DND-41 (cell line): ENCODE measurements at regions not wholly inside any gene's neighbourhood (a gene's known extent, or its start where the extent isn't known, plus 50 kb on each side); places are given as distances from the start of the nearest gene placed in this dataset.

Experiments
- ATAC-seq: fragments of 200-7000 bp; cut with Tn5 transposase; 3 replicates; pipeline ENCODE4 v1.9.1; 2021; ENCODE audit warnings: low read depth; ENCODE audit not compliant: insufficient read depth
- DNase-seq: peaks from one replicate; pipeline ENCODE4 v3.0.0-alpha.2; 2020
- H2AFZ ChIP-seq: 2 replicates; pipeline ENCODE4 v1.6.0; 2012; ENCODE audit warnings: low read depth, low read length
- H3K27ac ChIP-seq: 2 replicates; pipeline ENCODE4 v1.5.1; 2012; ENCODE audit warnings: low read length, inconsistent platforms
- H3K27me3 ChIP-seq: fragments of 200-600 bp; sonication (generic); 2 replicates; pipeline ENCODE4 v1.6.0; 2012; ENCODE audit warnings: low read length, mild to moderate bottlenecking, inconsistent platforms; ENCODE audit not compliant: insufficient read depth, poor library complexity
- H3K36me3 ChIP-seq: 2 replicates; pipeline ENCODE4 v1.5.1; 2012; ENCODE audit warnings: low read length, inconsistent platforms; ENCODE audit not compliant: insufficient read depth
- H3K4me1 ChIP-seq: 2 replicates; pipeline ENCODE4 v1.5.1; 2012; ENCODE audit warnings: mild to moderate bottlenecking, low read length; ENCODE audit not compliant: insufficient read depth
- H3K4me2 ChIP-seq: 2 replicates; pipeline ENCODE4 v1.6.0; 2012; ENCODE audit warnings: mild to moderate bottlenecking, moderate library complexity, low read length, inconsistent platforms; ENCODE audit not compliant: insufficient read depth
- H3K4me3 ChIP-seq, 2 experiments: fragments of 200-600 bp in 1 of 2; shearing (Covaris generic) in 1 of 2; 2 replicates each; pipeline ENCODE4 v1.5.1; 2012 to 2016; ENCODE audit warnings: inconsistent platforms in 2 of 2, low read length in 2 of 2, mild to moderate bottlenecking in 2 of 2, low read depth in 1 of 2, moderate library complexity in 1 of 2
- H3K79me2 ChIP-seq: 2 replicates; pipeline ENCODE4 v1.6.0; 2012; ENCODE audit warnings: low read length, inconsistent platforms; ENCODE audit not compliant: insufficient read depth
- H3K9ac ChIP-seq: 2 replicates; pipeline ENCODE4 v1.6.0; 2012; ENCODE audit warnings: low read depth, mild to moderate bottlenecking, inconsistent platforms, low read length, moderate library complexity
- H3K9me3 ChIP-seq: 2 replicates; pipeline ENCODE4 v1.5.1; 2012; ENCODE audit warnings: low read length, moderate library complexity, mild to moderate bottlenecking, inconsistent platforms; ENCODE audit not compliant: insufficient read depth, severe bottlenecking
- H4K20me1 ChIP-seq: 2 replicates; pipeline ENCODE4 v1.6.0; 2012; ENCODE audit warnings: low read length; ENCODE audit not compliant: insufficient read depth
- EZH2 ChIP-seq: IDR thresholded peaks from 3 replicates; pipeline ENCODE4 v1.6.1; 2012; ENCODE audit warnings: borderline replicate concordance, low read depth, mild to moderate bottlenecking, moderate library complexity, low read length, inconsistent platforms; ENCODE audit not compliant: severe bottlenecking
- TF ChIP-seq, protein P1 (sequence below): IDR thresholded peaks from 2 replicates; pipeline ENCODE4 v1.5.1; 2012; ENCODE audit warnings: borderline replicate concordance, low read length, moderate library complexity, mild to moderate bottlenecking; ENCODE audit not compliant: poor library complexity, severe bottlenecking; ENCODE audit errors: extremely low read depth

- H3K4me1 ChIP-seq = no peaks in the 10 kb centered on the region
- H3K79me2 ChIP-seq = no peaks in the 10 kb centered on the region
- no peak overlapping the region for H3K4me3 ChIP-seq
- no peaks in the 10 kb centered on the region for H3K9me3 ChIP-seq
- no peak overlapping the region for H3K27ac ChIP-seq
- no peak overlapping the region for H2AFZ ChIP-seq
- H3K9ac ChIP-seq = no peak overlapping the region
- no peak for ATAC-seq
- H3K27me3 ChIP-seq = no peaks in the 10 kb centered on the region
- no peaks in the 10 kb centered on the region for H3K36me3 ChIP-seq
- no peaks in the 10 kb centered on the region for H4K20me1 ChIP-seq
- no peak for TF ChIP-seq EZH2
- TF ChIP-seq, protein P1, sequence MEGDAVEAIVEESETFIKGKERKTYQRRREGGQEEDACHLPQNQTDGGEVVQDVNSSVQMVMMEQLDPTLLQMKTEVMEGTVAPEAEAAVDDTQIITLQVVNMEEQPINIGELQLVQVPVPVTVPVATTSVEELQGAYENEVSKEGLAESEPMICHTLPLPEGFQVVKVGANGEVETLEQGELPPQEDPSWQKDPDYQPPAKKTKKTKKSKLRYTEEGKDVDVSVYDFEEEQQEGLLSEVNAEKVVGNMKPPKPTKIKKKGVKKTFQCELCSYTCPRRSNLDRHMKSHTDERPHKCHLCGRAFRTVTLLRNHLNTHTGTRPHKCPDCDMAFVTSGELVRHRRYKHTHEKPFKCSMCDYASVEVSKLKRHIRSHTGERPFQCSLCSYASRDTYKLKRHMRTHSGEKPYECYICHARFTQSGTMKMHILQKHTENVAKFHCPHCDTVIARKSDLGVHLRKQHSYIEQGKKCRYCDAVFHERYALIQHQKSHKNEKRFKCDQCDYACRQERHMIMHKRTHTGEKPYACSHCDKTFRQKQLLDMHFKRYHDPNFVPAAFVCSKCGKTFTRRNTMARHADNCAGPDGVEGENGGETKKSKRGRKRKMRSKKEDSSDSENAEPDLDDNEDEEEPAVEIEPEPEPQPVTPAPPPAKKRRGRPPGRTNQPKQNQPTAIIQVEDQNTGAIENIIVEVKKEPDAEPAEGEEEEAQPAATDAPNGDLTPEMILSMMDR = no peak
- no peak for DNase-seq
- no peak overlapping the region for H3K4me2 ChIP-seq
Measured at GRCh38 chr13:83804356-83804962, 77.8 kb downstream of the SLITRK1 start.

- ATAC-seq (no peak), DNase-seq (no peak)
- Histone ChIP-seq H3K4me3 (no peak overlapping the region), H2AFZ (no peak overlapping the region; the same call in 1 of the 2 replicates), H3K9ac (no peak overlapping the region), H3K79me2 (no peaks in the 10 kb centered on the region), H3K9me3 (peaks cover 5% of the 10 kb centered on the region), H3K27ac (no peak overlapping the region), H3K4me1 (no peaks in the 10 kb centered on the region), H3K36me3 (no peaks in the 10 kb centered on the region), H3K27me3 (no peaks in the 10 kb centered on the region), H4K20me1 (no peaks in the 10 kb centered on the region), H3K4me2 (no peak overlapping the region)
- TF ChIP-seq EZH2 = no peak
- TF ChIP-seq, protein P1 = no peak
Measured at GRCh38 chr13:83798731-83799130, 83.5 kb downstream of the SLITRK1 start.

- no peak for DNase-seq
Measured at GRCh38 chr13:83796364-83796763, 85.9 kb downstream of the SLITRK1 start.

More at GRCh38 chr13:83796364-83796763, 85.9 kb downstream of the SLITRK1 start:
- Histone ChIP-seq H4K20me1 (no peaks in the 10 kb centered on the region), H3K4me2 (no peak overlapping the region), H3K27me3 (no peaks in the 10 kb centered on the region), H3K9me3 (peaks cover 5% of the 10 kb centered on the region), H3K27ac (no peak overlapping the region), H3K4me3 (no peak overlapping the region), H3K36me3 (no peaks in the 10 kb centered on the region), H3K9ac (no peak overlapping the region), H3K4me1 (no peaks in the 10 kb centered on the region), H3K79me2 (no peaks in the 10 kb centered on the region), H2AFZ (no peak overlapping the region)
- ATAC-seq = no peak
- no peak for TF ChIP-seq EZH2
- TF ChIP-seq, protein P1 = no peak
